ENCODE measurements at regions not wholly inside any gene's neighbourhood (a gene's known extent, or its start where the extent isn't known, plus 50 kb on each side); places are given as distances from the start of the nearest gene placed in this dataset.
A peak's percentile ranks its signal among the peaks of the same experiment; 100 is the strongest.

DNA sequence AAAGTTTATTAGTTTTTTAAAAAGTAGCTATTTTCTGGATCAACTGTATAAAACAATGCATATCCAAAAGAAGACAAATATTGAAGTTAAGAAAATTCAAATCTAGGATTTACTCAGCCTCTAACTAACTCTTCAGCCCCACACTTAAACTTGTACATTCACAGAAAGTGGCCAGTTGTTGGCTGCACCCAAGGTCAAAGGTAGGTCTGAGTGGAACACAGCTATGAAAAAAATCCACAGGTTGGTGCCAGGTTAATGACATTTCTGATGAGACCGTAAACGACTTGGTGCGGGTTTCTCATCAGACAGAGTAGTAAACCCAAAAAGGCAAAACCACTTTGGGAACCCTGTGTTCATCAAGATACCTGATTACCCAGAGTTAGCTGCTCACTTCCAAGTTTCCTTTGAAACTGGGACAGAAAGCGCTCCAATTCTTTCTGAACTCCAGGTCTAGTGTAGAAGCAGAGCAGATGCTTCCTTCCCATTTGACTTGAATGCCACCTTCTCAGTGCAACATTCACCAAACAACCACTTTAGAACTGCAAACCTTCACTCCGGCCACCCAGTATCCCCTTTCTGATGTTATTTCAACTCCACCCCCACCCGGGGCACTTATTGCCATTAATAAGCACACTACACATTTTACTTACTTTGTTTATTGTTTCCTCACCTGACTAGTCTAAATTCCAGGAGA is 208.3 kb upstream of the STARD13 start:
- WGBS = 91% methylated on average over 6 of the region's 6 CpGs
- H2AFZ ChIP-seq (ENCODE audit: low read depth, low read length) = no peak overlapping the region

DNA sequence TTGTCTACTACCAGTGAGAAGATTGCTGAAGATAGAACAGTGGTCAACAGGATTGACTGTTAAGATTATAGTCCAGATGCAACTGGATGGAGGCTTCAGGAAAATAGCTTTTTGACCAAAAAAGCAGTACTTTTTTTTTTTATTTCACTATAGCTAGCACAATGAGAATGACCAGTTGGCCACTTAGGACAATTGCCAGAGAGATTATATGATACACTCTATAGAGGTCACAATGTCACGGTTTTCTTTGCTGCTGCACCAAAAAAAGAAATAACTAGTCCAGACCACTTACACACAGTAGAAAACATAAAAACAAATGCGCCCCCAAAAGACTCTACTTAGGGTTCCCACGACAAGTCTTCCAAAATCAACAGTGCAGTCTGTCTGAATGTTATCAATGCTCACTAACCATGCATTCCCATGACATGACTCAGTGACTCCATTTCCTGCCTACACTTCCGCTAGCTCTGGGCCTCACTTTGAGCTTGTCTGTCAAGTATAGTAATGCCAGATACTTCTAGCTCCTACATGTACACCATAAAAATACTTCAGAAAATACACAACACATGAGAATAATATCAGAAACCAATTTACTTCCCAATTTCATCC is 209.1 kb upstream of the STARD13 start:
- Histone ChIP-seq H3K4me1 (ENCODE audit: control insufficient read depth, insufficient read depth, low read depth, low read length) (peaks cover 3% of the 10 kb centered on the region), H3K27me3 (ENCODE audit: control insufficient read depth in 1 of 2, insufficient read depth in 1 of 2, low read length in 2 of 2) (no peaks in the 10 kb centered on the region), H2BK120ac (ENCODE audit: low read depth, low read length) (no peak overlapping the region), H3K27ac (ENCODE audit: low read length, poor library complexity, severe bottlenecking) (peak overlapping the region; percentile 71), H3K4me2 (ENCODE audit: low read length, poor library complexity, severe bottlenecking) (no peak overlapping the region), H3K9ac (ENCODE audit: low read length) (no peak overlapping the region), H4K91ac (ENCODE audit: low read length) (no peak overlapping the region), H2AK5ac (ENCODE audit: low read length, severe bottlenecking) (peak overlapping the region; percentile 35), H4K8ac (ENCODE audit: low read length) (no peak overlapping the region), H3K4me3 (ENCODE audit: insufficient read depth in 1 of 2, low read depth in 1 of 2, low read length in 2 of 2) (no peak overlapping the region), H2BK5ac (ENCODE audit: low read depth, low read length, poor library complexity, severe bottlenecking) (peak overlapping the region; percentile 36), H3K14ac (ENCODE audit: low read length in 2 of 2) (no peak overlapping the region), H3K18ac (ENCODE audit: low read depth in 1 of 2, low read length in 2 of 2) (peak overlapping the region in 1 of 2 experiments; percentile 24), H3K4ac (ENCODE audit: low read depth in 1 of 2, low read length in 2 of 2) (peak overlapping the region in 1 of 2 experiments; percentile 79), H3K36me3 (ENCODE audit: control insufficient read depth in 1 of 2, insufficient read depth in 2 of 2, low read depth in 1 of 2, low read length in 2 of 2) (no peaks in the 10 kb centered on the region), H2BK15ac (ENCODE audit: low read depth, poor library complexity, severe bottlenecking) (no peak overlapping the region), H3K9me3 (ENCODE audit: control insufficient read depth, low read length) (no peaks in the 10 kb centered on the region), H2BK12ac (ENCODE audit: low read length in 2 of 2) (peak overlapping the region; percentile 69 to 95), H3K23ac (ENCODE audit: low read length in 2 of 2) (no peak overlapping the region), H3K79me1 (replicated peaks; ENCODE audit: low read length, poor library complexity, severe bottlenecking) (no peaks in the 10 kb centered on the region), H2AFZ (ENCODE audit: low read depth, low read length) (no peak overlapping the region)
- DNase-seq = peak; percentile 93
- 2% methylated on average over 4 of the region's 4 CpGs for WGBS

More for the DNA sequence above, 208.3 kb upstream of the STARD13 start:
- Histone ChIP-seq H2BK120ac (ENCODE audit: low read depth, low read length) (peak overlapping the region; percentile 74), H2BK15ac (ENCODE audit: low read depth, poor library complexity, severe bottlenecking) (peak overlapping the region; percentile 40), H3K9me3 (ENCODE audit: control insufficient read depth, low read length) (no peaks in the 10 kb centered on the region), H3K27me3 (ENCODE audit: control insufficient read depth in 1 of 2, insufficient read depth in 1 of 2, low read length in 2 of 2) (no peaks in the 10 kb centered on the region), H2BK5ac (ENCODE audit: low read depth, low read length, poor library complexity, severe bottlenecking) (no peak overlapping the region), H2AK5ac (ENCODE audit: low read length, severe bottlenecking) (peak overlapping the region; percentile 93), H3K14ac (ENCODE audit: low read length in 2 of 2) (peak overlapping the region in 1 of 2 experiments; percentile 55), H3K79me1 (replicated peaks; ENCODE audit: low read length, poor library complexity, severe bottlenecking) (no peaks in the 10 kb centered on the region), H2BK12ac (ENCODE audit: low read length in 2 of 2) (peak overlapping the region; percentile 75 to 79), H4K8ac (ENCODE audit: low read length) (peak overlapping the region; percentile 45), H3K23ac (ENCODE audit: low read length in 2 of 2) (no peak overlapping the region), H3K4me2 (ENCODE audit: low read length, poor library complexity, severe bottlenecking) (no peak overlapping the region), H3K4me1 (ENCODE audit: control insufficient read depth, insufficient read depth, low read depth, low read length) (peaks cover 3% of the 10 kb centered on the region), H3K27ac (ENCODE audit: low read length, poor library complexity, severe bottlenecking) (no peak overlapping the region), H3K4me3 (ENCODE audit: insufficient read depth in 1 of 2, low read depth in 1 of 2, low read length in 2 of 2) (no peak overlapping the region), H3K18ac (ENCODE audit: low read depth in 1 of 2, low read length in 2 of 2) (peak overlapping the region; percentile 66 to 92), H3K4ac (ENCODE audit: low read depth in 1 of 2, low read length in 2 of 2) (peak overlapping the region; percentile 37 to 89), H4K91ac (ENCODE audit: low read length) (peak overlapping the region; percentile 84), H3K9ac (ENCODE audit: low read length) (no peak overlapping the region), H3K36me3 (ENCODE audit: control insufficient read depth in 1 of 2, insufficient read depth in 2 of 2, low read depth in 1 of 2, low read length in 2 of 2) (no peaks in the 10 kb centered on the region)
- no peak for DNase-seq

DNA sequence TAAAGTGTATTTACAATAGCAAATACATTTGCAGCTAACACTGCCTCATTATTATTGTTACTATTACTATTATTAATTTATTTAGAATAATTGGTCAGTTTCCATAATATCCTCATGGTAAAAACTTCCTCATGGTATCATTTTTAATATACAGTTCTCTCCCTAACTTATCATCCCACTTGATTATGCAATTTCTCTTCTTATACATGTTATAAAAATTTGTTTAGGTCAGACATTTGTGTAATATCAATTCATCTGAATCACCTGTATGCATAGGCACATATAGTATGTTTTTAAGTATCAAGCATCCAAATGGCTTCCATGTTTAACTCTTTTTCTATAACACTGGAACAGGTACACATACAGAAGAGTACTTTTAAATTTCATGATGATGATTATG is 210.8 kb upstream of the STARD13 start:
- Histone ChIP-seq H2BK12ac (ENCODE audit: low read length in 2 of 2) (no peak overlapping the region), H2BK15ac (ENCODE audit: low read depth, poor library complexity, severe bottlenecking) (no peak overlapping the region), H2AFZ (ENCODE audit: low read depth, low read length) (no peak overlapping the region), H3K27me3 (ENCODE audit: control insufficient read depth in 1 of 2, insufficient read depth in 1 of 2, low read length in 2 of 2) (no peaks in the 10 kb centered on the region), H3K4ac (ENCODE audit: low read depth in 1 of 2, low read length in 2 of 2) (no peak overlapping the region), H3K23ac (ENCODE audit: low read length in 2 of 2) (no peak overlapping the region), H2BK5ac (ENCODE audit: low read depth, low read length, poor library complexity, severe bottlenecking) (no peak overlapping the region), H3K9me3 (ENCODE audit: control insufficient read depth, low read length) (no peaks in the 10 kb centered on the region), H3K9ac (ENCODE audit: low read length) (no peak overlapping the region), H2BK120ac (ENCODE audit: low read depth, low read length) (no peak overlapping the region), H3K36me3 (ENCODE audit: control insufficient read depth in 1 of 2, insufficient read depth in 2 of 2, low read depth in 1 of 2, low read length in 2 of 2) (no peaks in the 10 kb centered on the region), H3K14ac (ENCODE audit: low read length in 2 of 2) (no peak overlapping the region), H3K18ac (ENCODE audit: low read depth in 1 of 2, low read length in 2 of 2) (no peak overlapping the region), H3K27ac (ENCODE audit: low read length, poor library complexity, severe bottlenecking) (no peak overlapping the region), H3K4me2 (ENCODE audit: low read length, poor library complexity, severe bottlenecking) (no peak overlapping the region), H4K91ac (ENCODE audit: low read length) (no peak overlapping the region), H3K79me1 (replicated peaks; ENCODE audit: low read length, poor library complexity, severe bottlenecking) (no peaks in the 10 kb centered on the region), H2AK5ac (ENCODE audit: low read length, severe bottlenecking) (no peak overlapping the region), H3K4me3 (ENCODE audit: insufficient read depth in 1 of 2, low read depth in 1 of 2, low read length in 2 of 2) (no peak overlapping the region), H4K8ac (ENCODE audit: low read length) (no peak overlapping the region), H3K4me1 (ENCODE audit: control insufficient read depth, insufficient read depth, low read depth, low read length) (no peaks in the 10 kb centered on the region)
- DNase-seq = no peak

DNA sequence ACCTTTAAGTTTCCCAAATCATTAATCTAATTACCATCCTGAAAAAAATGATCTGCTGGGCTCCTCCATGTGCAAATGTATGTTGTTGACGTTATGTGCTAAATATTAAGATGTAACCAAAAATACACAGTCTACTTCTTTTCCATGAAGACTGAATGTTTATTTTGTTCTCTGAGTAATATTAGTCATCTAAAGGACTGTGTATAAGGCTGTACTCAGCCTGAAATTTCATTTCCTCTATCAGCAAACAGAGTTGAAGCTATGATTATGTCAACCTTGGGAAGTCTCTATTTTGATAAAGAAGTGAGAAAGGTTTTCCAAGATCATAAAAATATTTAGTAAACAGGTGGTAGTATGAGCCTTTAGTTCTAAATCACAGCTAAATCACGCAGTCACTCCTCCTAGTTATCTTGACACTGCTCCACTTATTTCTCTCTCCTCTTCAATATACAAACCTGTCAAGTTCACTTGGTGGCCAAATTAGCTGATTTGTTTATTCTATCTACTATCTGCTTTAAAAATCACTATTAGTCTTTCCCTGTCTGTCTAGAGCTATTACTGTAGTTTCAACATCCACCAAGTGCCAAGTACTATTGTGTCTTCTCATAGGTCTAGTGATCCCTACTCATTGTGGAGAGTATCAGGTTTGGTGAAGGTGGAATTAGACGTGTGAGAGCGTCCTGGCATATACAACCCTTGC is 211.7 kb upstream of the STARD13 start:
- no peak overlapping the region for H2BK12ac ChIP-seq (ENCODE audit: low read length in 2 of 2)
- no peak overlapping the region for H2AK5ac ChIP-seq (ENCODE audit: low read length, severe bottlenecking)
- no peaks in the 10 kb centered on the region for H3K79me1 ChIP-seq (replicated peaks; ENCODE audit: low read length, poor library complexity, severe bottlenecking)
- no peak overlapping the region for H3K9ac ChIP-seq (ENCODE audit: low read length)
- H4K91ac ChIP-seq (ENCODE audit: low read length) = no peak overlapping the region
- no peak overlapping the region for H4K8ac ChIP-seq (ENCODE audit: low read length)
- no peaks in the 10 kb centered on the region for H3K4me1 ChIP-seq (ENCODE audit: control insufficient read depth, insufficient read depth, low read depth, low read length)
- no peak overlapping the region for H3K14ac ChIP-seq (ENCODE audit: low read length in 2 of 2)
- H2BK5ac ChIP-seq (ENCODE audit: low read depth, low read length, poor library complexity, severe bottlenecking) = no peak overlapping the region
- H3K23ac ChIP-seq (ENCODE audit: low read length in 2 of 2) = no peak overlapping the region
- H3K4me2 ChIP-seq (ENCODE audit: low read length, poor library complexity, severe bottlenecking) = no peak overlapping the region
- no peaks in the 10 kb centered on the region for H3K9me3 ChIP-seq (ENCODE audit: control insufficient read depth, low read length)
- H3K27me3 ChIP-seq (ENCODE audit: control insufficient read depth in 1 of 2, insufficient read depth in 1 of 2, low read length in 2 of 2) = no peaks in the 10 kb centered on the region
- no peak overlapping the region for H2BK15ac ChIP-seq (ENCODE audit: low read depth, poor library complexity, severe bottlenecking)
- WGBS = 37% methylated on average over 3 of the region's 4 CpGs
- no peak overlapping the region for H3K18ac ChIP-seq (ENCODE audit: low read depth in 1 of 2, low read length in 2 of 2)
- peak; percentile 75 for DNase-seq
- no peaks in the 10 kb centered on the region for H3K36me3 ChIP-seq (ENCODE audit: control insufficient read depth in 1 of 2, insufficient read depth in 2 of 2, low read depth in 1 of 2, low read length in 2 of 2)
- no peak overlapping the region for H3K4ac ChIP-seq (ENCODE audit: low read depth in 1 of 2, low read length in 2 of 2)
- H3K4me3 ChIP-seq (ENCODE audit: insufficient read depth in 1 of 2, low read depth in 1 of 2, low read length in 2 of 2) = no peak overlapping the region
- no peak overlapping the region for H2BK120ac ChIP-seq (ENCODE audit: low read depth, low read length)
- H2AFZ ChIP-seq (ENCODE audit: low read depth, low read length) = no peak overlapping the region
- no peak overlapping the region for H3K27ac ChIP-seq (ENCODE audit: low read length, poor library complexity, severe bottlenecking)
